ENCODE measurements at regions not wholly inside any gene's neighbourhood (a gene's known extent, or its start where the extent isn't known, plus 50 kb on each side); places are given as distances from the start of the nearest gene placed in this dataset.

- DNase-seq = no peak
Measured at GRCh38 chr14:79961197-79961596, 250.1 kb downstream of the DIO2 start.

- no peak for DNase-seq
Measured at GRCh38 chr14:79960288-79960687, 251.0 kb downstream of the DIO2 start.

DNA sequence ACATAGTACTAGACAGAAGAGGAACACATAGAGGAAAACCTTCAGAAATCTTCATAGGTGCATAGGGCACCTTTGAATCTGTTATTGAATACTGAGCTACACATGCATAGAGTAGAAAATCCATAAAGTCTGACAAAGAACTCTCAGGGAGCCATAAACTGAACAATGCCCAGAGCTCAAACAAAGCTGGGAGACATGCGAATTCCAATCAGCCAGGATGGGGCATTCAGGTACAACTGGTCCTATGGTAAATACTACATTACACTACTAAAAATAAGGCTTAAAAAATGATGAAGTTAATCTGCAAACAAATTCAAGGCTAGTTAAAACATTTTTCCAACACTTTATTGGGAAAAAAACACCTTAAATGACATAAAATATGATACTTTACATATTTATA, 259.7 kb downstream of the DIO2 start:
- no peak for DNase-seq

DNA sequence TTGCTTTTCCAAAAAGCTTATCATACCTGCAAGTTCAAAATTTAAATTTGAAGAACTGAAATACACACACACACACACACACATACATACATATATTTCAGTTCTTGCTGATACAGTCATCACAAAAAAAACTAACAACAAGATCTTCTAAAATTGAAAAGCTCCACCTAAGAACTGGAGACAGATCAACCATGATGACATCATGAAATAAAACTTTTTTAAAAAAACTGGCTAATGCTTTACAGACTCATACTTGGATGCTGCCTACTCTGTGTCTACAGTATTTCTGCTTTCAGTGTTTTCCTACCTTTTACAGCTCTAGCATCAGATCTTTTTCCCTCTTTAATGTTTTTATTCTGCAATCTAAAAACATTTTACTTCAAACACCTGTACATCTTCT, 261.4 kb downstream of the DIO2 start:
- DNase-seq = no peak

DNA sequence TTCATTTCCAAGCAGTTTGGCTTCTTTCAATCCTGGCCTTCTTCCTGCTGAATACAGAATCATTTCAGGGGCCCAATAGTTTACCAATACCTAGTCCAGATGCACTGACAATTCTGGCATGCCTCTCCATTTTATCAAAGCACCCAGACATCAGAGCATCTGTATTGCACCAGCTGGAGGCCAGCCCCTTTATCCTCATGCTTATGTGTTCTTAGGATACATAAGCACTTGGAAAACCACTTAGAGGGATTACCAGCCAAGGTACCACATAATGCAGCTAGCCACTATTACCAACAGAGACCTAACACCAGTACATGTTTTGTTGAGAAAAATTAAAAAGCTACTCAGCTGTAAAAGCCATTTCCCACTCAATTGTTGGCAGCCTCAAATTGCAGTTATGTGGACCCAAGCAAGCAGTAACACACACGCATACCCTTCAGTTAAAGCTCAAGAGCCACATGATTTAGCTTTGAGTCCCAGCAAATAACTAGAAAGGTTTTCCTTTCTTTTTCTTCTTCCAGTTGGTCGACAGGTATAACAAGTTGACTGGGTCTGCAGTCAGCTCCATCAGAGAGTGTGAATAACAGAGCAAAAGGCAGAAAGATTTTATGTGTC, 263.8 kb downstream of the DIO2 start:
- DNase-seq = no peak

DNA sequence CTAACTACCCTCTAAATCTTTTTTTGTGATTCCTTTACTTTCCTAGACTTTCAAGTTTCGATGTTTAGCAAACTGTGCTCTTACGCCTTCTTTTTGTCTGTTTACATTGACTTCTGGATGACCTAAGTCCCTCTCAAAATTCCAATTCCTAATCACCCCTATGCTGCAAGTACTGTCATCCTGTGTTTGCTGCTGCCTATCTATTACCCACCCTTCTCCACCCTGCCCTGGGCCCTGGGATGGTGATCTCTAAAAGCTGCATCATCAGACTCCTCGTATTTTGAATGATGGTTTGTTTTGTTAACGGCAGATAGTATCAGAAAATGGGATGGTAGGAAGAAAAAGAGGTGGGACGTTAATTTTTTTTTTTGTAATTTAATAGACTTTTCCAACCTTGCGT, 272.1 kb downstream of the DIO2 start:
- no peak for DNase-seq

GRCh38 chr14:79938185-79938584, 273.1 kb downstream of the DIO2 start:
- no peak for DNase-seq

GRCh38 chr14:79937433-79937832, 273.9 kb downstream of the DIO2 start:
- no peak for DNase-seq

GRCh38 chr14:79924551-79924950, 286.8 kb downstream of the DIO2 start:
- DNase-seq = no peak

- no peak for DNase-seq
Measured at GRCh38 chr14:79920180-79920692, 291.1 kb downstream of the DIO2 start.

Measured in T1000 (cell line).